Neural cell (in vitro differentiated cells): ENCODE measurements at regions not wholly inside any gene's neighbourhood (a gene's known extent, or its start where the extent isn't known, plus 50 kb on each side); places are given as distances from the start of the nearest gene placed in this dataset.

Source experiments
- CTCF ChIP-seq: fragments of 450-650 bp; IDR thresholded peaks from 2 replicates; pipeline ENCODE4 v1.5.1; 2014; ENCODE audit warnings: antibody characterized with exemption, mild to moderate bottlenecking, moderate library complexity; ENCODE audit not compliant: poor library complexity, severe bottlenecking
- TAF1 ChIP-seq: IDR thresholded peaks from 2 replicates; pipeline ENCODE4 v1.6.1; 2012; ENCODE audit warnings: low read depth

GRCh38 chr1:242692988-242693387 is 168.5 kb upstream of the PLD5 start:
- TF ChIP-seq CTCF (no peak), TAF1 (no peak)
